T-cell (primary cell): ENCODE measurements at regions not wholly inside any gene's neighbourhood (a gene's known extent, or its start where the extent isn't known, plus 50 kb on each side); places are given as distances from the start of the nearest gene placed in this dataset.

ENCODE experiments used
- ATAC-seq, 4 experiments: fragments of 200-7000 bp in 3 of 4; fragments of 150-1000 bp in 1 of 4; cut with Tn5 transposase; replicated peaks in 1 of 4; 1 replicate in 3 of 4; 2 replicates in 1 of 4; pipeline ENCODE4 v1.10.0; 2021; ENCODE audit warnings: moderate library complexity in 3 of 4, mild to moderate bottlenecking in 2 of 4, moderate number of reproducible peaks in 1 of 4
- CTCF ChIA-PET, 2 donors: fragments of 300-600 bp; sonication (Branson Sonifier 250); formaldehyde crosslinking; loops; one replicate each; lab custom pipeline; 2022; ENCODE audit warnings: antibody characterized with exemption in 2 of 2; lab: Charles Lee
- POLR2A ChIA-PET, 2 donors: fragments of 300-600 bp; sonication (Branson Sonifier 250); formaldehyde crosslinking; loops; one replicate each; lab custom pipeline; 2022; ENCODE audit warnings: antibody characterized with exemption in 2 of 2; lab: Charles Lee
- DNase-seq, 35 experiments: peaks; one replicate each; pipeline versions ENCODE4 v3.0.0 to v3.0.0-alpha.2; 2013 to 2023
- H3K27ac ChIP-seq: one replicate; pipeline ENCODE4 v1.5.1; 2013; ENCODE audit warnings: low read length
- H3K27me3 ChIP-seq, 2 experiments: replicated peaks in 1 of 2; 1 replicate in 1 of 2; 2 replicates in 1 of 2; pipeline versions ENCODE4 v1.6.1 to v1.7.0; 2013; ENCODE audit warnings: low read length in 1 of 2, mixed read lengths in 1 of 2; ENCODE audit not compliant: control insufficient read depth in 2 of 2, insufficient read depth in 2 of 2; ENCODE audit errors: extremely low read depth in 1 of 2
- H3K36me3 ChIP-seq, 2 donors: 1 replicate in 1 of 2; 2 replicates in 1 of 2; pipeline versions ENCODE4 v1.6.1 to v1.7.0; 2013; ENCODE audit warnings: low read length in 1 of 2; ENCODE audit not compliant: control insufficient read depth in 2 of 2, insufficient read depth in 1 of 2; ENCODE audit errors: extremely low read depth in 1 of 2
- H3K4me1 ChIP-seq, 2 experiments: 1 replicate in 1 of 2; 2 replicates in 1 of 2; pipeline versions ENCODE4 v1.6.1 to v1.7.0; 2013; ENCODE audit warnings: low read length in 2 of 2, mixed read lengths in 1 of 2; ENCODE audit not compliant: insufficient read depth in 2 of 2, control insufficient read depth in 1 of 2; ENCODE audit errors: extremely low read depth in 1 of 2
- H3K4me3 ChIP-seq, 2 donors: 1 replicate in 1 of 2; 2 replicates in 1 of 2; pipeline versions ENCODE4 v1.5.1 to v1.7.0; 2013; ENCODE audit warnings: mild to moderate bottlenecking in 2 of 2, low read length in 1 of 2, moderate library complexity in 1 of 2; ENCODE audit not compliant: control insufficient read depth in 1 of 2; ENCODE audit errors: extremely low read depth in 1 of 2
- H3K9me3 ChIP-seq: 2 replicates; pipeline ENCODE4 v1.7.0; 2013
- H3K27ac Mint-ChIP-seq, 2 donors: one replicate each; pipeline ENCODE4 v1.8.0; 2020 to 2021; ENCODE audit warnings: mild to moderate bottlenecking in 2 of 2, mixed read lengths in 2 of 2
- H3K27me3 Mint-ChIP-seq, 2 donors: one replicate each; pipeline ENCODE4 v1.8.0; 2021 to 2022; ENCODE audit warnings: mixed read lengths in 2 of 2
- H3K36me3 Mint-ChIP-seq: one replicate; pipeline ENCODE4 v1.8.0; 2021; ENCODE audit warnings: mixed read lengths
- H3K4me1 Mint-ChIP-seq, 3 donors: one replicate each; pipeline ENCODE4 v1.8.0; 2020 to 2022; ENCODE audit warnings: mixed read lengths in 3 of 3, mild to moderate bottlenecking in 1 of 3
- H3K4me3 Mint-ChIP-seq, 3 donors: one replicate each; pipeline ENCODE4 v1.8.0; 2020 to 2022; ENCODE audit warnings: mild to moderate bottlenecking in 3 of 3, mixed read lengths in 3 of 3, moderate library complexity in 3 of 3
- H3K9me3 Mint-ChIP-seq, 3 donors: one replicate each; pipeline ENCODE4 v1.8.0; 2020 to 2022; ENCODE audit warnings: mixed read lengths in 3 of 3
- WGBS: methylation state at CpG from one replicate; pipeline ENCODE4 v1.1.5; 2013; ENCODE audit warnings: missing lambda C conversion rate; ENCODE audit not compliant: insufficient coverage; 5-methylcytosine and 5-hydroxymethylcytosine counted together

DNA sequence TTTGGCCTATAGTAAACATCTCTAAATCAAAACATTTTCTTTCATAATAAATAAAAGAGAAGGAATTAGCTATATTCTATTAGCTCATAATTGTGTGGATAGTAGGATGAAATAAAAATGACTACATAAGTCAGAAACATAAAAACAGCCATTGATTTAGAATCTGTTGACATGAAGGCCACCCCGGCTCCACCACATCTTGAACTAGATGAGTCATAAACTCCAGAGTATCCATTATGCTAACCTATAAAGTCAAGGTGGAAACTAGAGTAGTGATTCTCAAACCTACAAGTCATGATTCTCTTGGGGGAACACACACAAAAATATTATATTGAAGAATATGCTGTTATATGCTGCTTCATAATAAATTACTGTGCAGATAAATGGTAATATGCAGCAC is 831.0 kb downstream of the TUSC7 start:
- no peaks in the 10 kb centered on the region for H3K4me1 Mint-ChIP-seq
- no peak overlapping the region for H3K4me3 ChIP-seq
- DNase-seq = no peak
- H3K27me3 Mint-ChIP-seq = no peaks in the 10 kb centered on the region
- H3K4me3 Mint-ChIP-seq = no peak overlapping the region
- H3K36me3 ChIP-seq = no peaks in the 10 kb centered on the region
- no peak overlapping the region for H3K27ac Mint-ChIP-seq
- H3K9me3 Mint-ChIP-seq = peaks cover 3 to 12% (median 9%) of the 10 kb centered on the region in 3 donors
- H3K36me3 Mint-ChIP-seq = no peaks in the 10 kb centered on the region
- H3K9me3 ChIP-seq = no peaks in the 10 kb centered on the region
- WGBS = no CpG with 5 or more reads among the region's 1 CpG
- ATAC-seq = no peak
- POLR2A ChIA-PET = no interaction called here
- no peaks in the 10 kb centered on the region for H3K4me1 ChIP-seq
- no peaks in the 10 kb centered on the region for H3K27me3 ChIP-seq
- CTCF ChIA-PET = interaction anchor here in 1 of 2 donors (0.6 kb wide), 1 partner anchor 62 kb away, joined by 3 read pairs; no protein-coding TSS in a partner anchor
- no peak overlapping the region for H3K27ac ChIP-seq

DNA sequence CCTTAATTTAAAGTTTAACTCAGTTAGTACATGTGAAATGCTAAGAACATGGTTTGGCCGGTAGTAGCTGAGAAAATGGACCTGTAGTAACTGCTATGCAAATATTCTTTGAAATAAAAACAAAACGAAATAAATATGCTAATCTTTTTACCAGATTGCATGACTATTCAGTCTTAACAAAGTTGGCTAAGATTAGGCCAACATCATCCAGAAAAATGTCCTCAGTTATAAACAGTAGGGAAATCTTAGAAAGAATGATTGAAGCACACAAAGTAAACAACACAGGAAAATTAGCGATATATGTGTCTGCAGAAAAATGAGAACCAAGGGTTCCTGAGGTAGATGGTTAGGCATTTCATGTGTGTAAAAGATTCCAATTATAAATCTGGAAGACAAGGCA is 832.1 kb downstream of the TUSC7 start:
- H3K27me3 Mint-ChIP-seq = no peaks in the 10 kb centered on the region
- no peaks in the 10 kb centered on the region for H3K4me1 Mint-ChIP-seq
- H3K27me3 ChIP-seq = no peaks in the 10 kb centered on the region
- H3K36me3 ChIP-seq = no peaks in the 10 kb centered on the region
- no peak overlapping the region for H3K4me3 Mint-ChIP-seq
- no peak overlapping the region for H3K27ac ChIP-seq
- ChIA-PET CTCF (no interaction called here), POLR2A (no interaction called here)
- WGBS = no CpG with 5 or more reads among the region's 3 CpGs
- no peak overlapping the region for H3K27ac Mint-ChIP-seq
- no peaks in the 10 kb centered on the region for H3K36me3 Mint-ChIP-seq
- no peak overlapping the region for H3K4me3 ChIP-seq
- no peaks in the 10 kb centered on the region for H3K4me1 ChIP-seq
- no peaks in the 10 kb centered on the region for H3K9me3 ChIP-seq
- no peak for ATAC-seq
- DNase-seq = no peak
- peaks cover 2 to 7% (median 6%) of the 10 kb centered on the region in 3 donors for H3K9me3 Mint-ChIP-seq

DNA sequence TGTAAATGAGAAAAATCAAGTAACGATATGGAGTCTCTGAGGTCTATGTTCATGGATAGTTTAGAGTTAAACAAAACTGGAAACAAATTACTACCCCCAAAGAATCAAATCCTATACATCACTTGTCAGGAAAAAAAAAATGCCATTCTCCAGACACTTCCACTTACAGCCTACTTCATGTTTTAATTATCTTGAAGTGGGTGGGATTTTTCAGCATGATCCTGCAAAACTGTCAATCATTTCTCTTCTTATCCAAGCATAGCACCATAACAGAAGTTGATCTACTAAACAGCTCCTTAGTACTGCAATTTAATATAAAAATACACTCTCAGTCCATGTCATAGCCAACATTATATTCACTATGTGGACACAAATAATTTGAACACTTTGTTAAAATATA is 833.9 kb downstream of the TUSC7 start:
- H3K4me1 Mint-ChIP-seq = no peaks in the 10 kb centered on the region
- ChIA-PET POLR2A (no interaction called here), CTCF (interaction anchor here in 1 of 2 donors (0.5 kb wide), 1 partner anchor 26 kb away, joined by 5 read pairs; no protein-coding TSS in a partner anchor)
- Histone ChIP-seq H3K4me3 (no peak overlapping the region), H3K27me3 (no peaks in the 10 kb centered on the region), H3K27ac (no peak overlapping the region), H3K4me1 (no peaks in the 10 kb centered on the region), H3K9me3 (no peaks in the 10 kb centered on the region), H3K36me3 (no peaks in the 10 kb centered on the region)
- no peaks in the 10 kb centered on the region for H3K27me3 Mint-ChIP-seq
- H3K36me3 Mint-ChIP-seq = no peaks in the 10 kb centered on the region
- no peak overlapping the region for H3K27ac Mint-ChIP-seq
- no peak overlapping the region for H3K4me3 Mint-ChIP-seq
- no CpG with 5 or more reads among the region's 1 CpG for WGBS
- ATAC-seq = no peak
- H3K9me3 Mint-ChIP-seq = peaks cover 0 to 9% (median 3%) of the 10 kb centered on the region in 3 donors
- no peak for DNase-seq

DNA sequence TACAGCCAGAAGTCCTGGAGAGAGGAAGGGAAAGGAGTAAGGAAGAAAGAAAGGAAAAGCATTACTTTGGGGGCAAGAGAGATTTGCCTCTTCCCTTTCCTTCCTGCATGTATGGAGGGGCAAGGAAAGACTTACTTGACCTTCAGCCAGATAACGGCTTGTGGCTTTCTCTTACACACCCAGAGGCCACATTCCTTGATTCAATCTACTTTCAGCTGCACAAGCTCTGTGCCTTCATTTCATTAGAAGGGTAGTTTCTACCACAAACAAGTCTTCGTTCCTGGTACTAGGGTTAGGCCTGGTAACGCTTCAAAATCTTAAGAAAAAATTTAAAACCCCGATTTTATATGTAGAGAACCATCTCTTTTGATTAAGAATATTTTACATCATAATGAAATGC is 835.9 kb downstream of the TUSC7 start:
- H3K9me3 ChIP-seq = no peaks in the 10 kb centered on the region
- no peaks in the 10 kb centered on the region for H3K4me1 ChIP-seq
- H3K27me3 Mint-ChIP-seq = no peaks in the 10 kb centered on the region
- H3K4me3 ChIP-seq = no peak overlapping the region
- H3K9me3 Mint-ChIP-seq = peaks cover 0 to 7% (median 3%) of the 10 kb centered on the region in 3 donors
- H3K27ac ChIP-seq = no peak overlapping the region
- no peaks in the 10 kb centered on the region for H3K4me1 Mint-ChIP-seq
- no peak overlapping the region for H3K4me3 Mint-ChIP-seq
- H3K36me3 Mint-ChIP-seq = no peaks in the 10 kb centered on the region
- no peaks in the 10 kb centered on the region for H3K36me3 ChIP-seq
- no peak for DNase-seq
- ATAC-seq = no peak
- no peaks in the 10 kb centered on the region for H3K27me3 ChIP-seq
- CTCF ChIA-PET = no interaction called here
- H3K27ac Mint-ChIP-seq = no peak overlapping the region
- no CpG with 5 or more reads among the region's 4 CpGs for WGBS
- POLR2A ChIA-PET = no interaction called here

DNA sequence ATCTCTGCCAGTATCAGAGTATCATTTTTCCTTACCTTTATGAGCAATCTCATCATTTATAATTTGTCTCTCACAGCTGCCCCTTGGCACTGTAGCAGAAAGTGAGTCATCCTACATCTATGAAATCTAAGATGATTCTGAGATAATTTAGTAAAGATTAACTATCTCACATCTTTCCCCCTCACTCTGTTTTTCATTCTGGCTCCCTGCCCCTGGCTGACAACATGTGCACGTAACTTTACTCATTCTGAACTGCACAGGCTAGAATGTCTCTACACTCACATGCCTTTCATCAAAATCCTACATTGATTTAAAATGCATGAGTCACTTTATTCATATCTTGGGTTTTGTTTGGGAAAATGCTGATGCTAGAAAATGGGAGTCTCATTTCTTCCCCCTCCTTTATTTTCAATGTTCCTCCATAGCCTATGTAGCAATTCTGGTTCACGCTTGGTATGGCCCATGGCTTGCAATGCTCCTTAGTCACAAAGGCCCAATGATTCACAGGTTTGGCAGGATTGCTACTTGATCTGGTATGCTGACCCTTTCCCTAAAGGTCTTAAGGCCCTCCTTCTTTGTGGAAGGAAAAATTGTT is 838.5 kb downstream of the TUSC7 start:
- Mint-ChIP-seq H3K36me3 (no peaks in the 10 kb centered on the region), H3K27ac (no peak overlapping the region), H3K4me1 (no peaks in the 10 kb centered on the region), H3K9me3 (peaks cover 3 to 9% (median 5%) of the 10 kb centered on the region in 3 donors), H3K27me3 (no peaks in the 10 kb centered on the region), H3K4me3 (no peak overlapping the region)
- no peak for ATAC-seq
- Histone ChIP-seq H3K4me3 (no peak overlapping the region), H3K27ac (no peak overlapping the region), H3K4me1 (no peaks in the 10 kb centered on the region), H3K36me3 (no peaks in the 10 kb centered on the region), H3K27me3 (no peaks in the 10 kb centered on the region), H3K9me3 (no peaks in the 10 kb centered on the region)
- no peak for DNase-seq
- ChIA-PET CTCF (no interaction called here), POLR2A (no interaction called here)
- WGBS = no CpG with 5 or more reads among the region's 2 CpGs

DNA sequence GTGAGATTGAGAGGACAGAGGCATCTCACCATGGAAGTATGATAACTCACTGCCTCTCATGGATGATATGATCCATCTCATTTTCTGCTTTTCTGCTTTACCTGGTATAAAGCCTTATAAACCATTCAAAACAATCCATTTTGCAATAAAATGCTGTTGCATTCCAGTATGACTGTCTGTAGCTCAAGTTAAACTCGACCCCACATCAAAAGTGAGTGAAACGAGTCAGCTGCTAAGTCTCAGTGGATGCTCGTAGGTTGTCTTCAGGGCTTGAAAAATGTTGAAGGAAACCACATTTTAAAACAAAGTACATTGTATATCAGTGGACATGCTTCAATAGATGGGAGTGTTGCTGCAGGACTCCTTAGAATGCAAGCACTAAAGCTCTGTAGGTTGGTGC is 839.0 kb downstream of the TUSC7 start:
- Mint-ChIP-seq H3K27me3 (no peaks in the 10 kb centered on the region), H3K4me1 (no peaks in the 10 kb centered on the region), H3K27ac (no peak overlapping the region), H3K9me3 (peaks cover 5 to 9% (median 6%) of the 10 kb centered on the region in 3 donors), H3K36me3 (no peaks in the 10 kb centered on the region), H3K4me3 (no peak overlapping the region)
- no peaks in the 10 kb centered on the region for H3K4me1 ChIP-seq
- no peaks in the 10 kb centered on the region for H3K36me3 ChIP-seq
- H3K4me3 ChIP-seq = no peak overlapping the region
- ATAC-seq (no peak), DNase-seq (no peak)
- no peaks in the 10 kb centered on the region for H3K27me3 ChIP-seq
- CTCF ChIA-PET = interaction anchor here in 1 of 2 donors (0.6 kb wide), 1 partner anchor 689 kb away, joined by 3 read pairs; no protein-coding TSS in a partner anchor
- POLR2A ChIA-PET = no interaction called here
- H3K27ac ChIP-seq = no peak overlapping the region
- no peaks in the 10 kb centered on the region for H3K9me3 ChIP-seq
- WGBS = no CpG with 5 or more reads among the region's 3 CpGs
